Choroid plexus epithelial cell (primary cell): ENCODE measurements at regions not wholly inside any gene's neighbourhood (a gene's known extent, or its start where the extent isn't known, plus 50 kb on each side); places are given as distances from the start of the nearest gene placed in this dataset.
"Not testable (repeated sequence)": the region's sequence is repeated elsewhere in the genome, so short reads cannot be mapped to it uniquely, and the experiment has no call there.

ENCODE experiments used
- DNase-seq: peaks from one replicate; pipeline ENCODE4 v3.0.0-alpha.2; 2010; ENCODE audit warnings: low read depth
- H3K4me3 ChIP-seq: 2 replicates; pipeline ENCODE4 v1.5.1; 2011; ENCODE audit warnings: low read depth, mild to moderate bottlenecking, control low read depth, low read length, moderate library complexity
- CTCF ChIP-seq: conservative IDR thresholded peaks from 2 replicates; pipeline ENCODE4 v1.5.1; 2011; ENCODE audit warnings: low read depth, mild to moderate bottlenecking, control low read depth, inconsistent platforms, low read length, moderate library complexity

DNA sequence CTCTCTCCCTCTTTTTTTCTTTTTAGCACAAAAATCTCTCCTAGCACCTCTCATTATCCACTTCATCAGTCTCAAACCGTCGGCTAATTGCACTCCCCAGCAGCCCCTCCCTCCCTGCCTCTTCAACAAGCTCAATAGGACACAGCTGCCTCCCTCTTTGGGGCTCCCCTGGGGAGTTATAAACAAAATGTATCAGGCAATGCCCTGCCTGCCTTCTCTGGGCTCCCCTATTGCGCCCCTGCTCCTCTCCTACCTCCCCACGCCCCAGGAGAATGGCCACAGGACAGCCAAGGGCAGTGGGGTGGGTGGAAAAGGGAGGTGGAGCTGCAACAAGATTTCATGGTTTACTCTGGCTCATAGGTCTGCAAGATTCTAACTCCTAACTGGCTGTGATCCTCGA, 147.1 kb upstream of the GRIK3 start:
- no peak for TF ChIP-seq CTCF
- DNase-seq = no peak
- no peak overlapping the region for H3K4me3 ChIP-seq

DNA sequence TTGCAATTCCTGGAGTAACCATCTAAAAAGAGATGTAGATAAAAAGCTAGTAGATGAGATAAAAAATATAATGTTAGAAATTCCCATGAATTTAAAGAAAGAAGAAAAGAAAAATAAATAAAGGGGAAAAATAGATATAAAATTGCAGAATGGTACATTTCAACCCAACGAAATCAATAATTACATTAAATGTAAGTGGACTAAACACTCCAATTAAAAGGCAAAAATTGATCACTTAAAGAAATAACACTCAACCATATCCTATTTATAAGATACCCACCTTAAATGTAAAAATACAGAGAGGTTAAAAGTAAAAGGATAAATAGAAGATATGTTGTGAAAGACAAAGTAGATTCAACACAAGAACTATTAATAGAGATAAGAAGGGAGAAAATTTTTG, 150.5 kb upstream of the GRIK3 start:
- no peak for TF ChIP-seq CTCF
- no peak for DNase-seq
- no peak overlapping the region for H3K4me3 ChIP-seq

DNA sequence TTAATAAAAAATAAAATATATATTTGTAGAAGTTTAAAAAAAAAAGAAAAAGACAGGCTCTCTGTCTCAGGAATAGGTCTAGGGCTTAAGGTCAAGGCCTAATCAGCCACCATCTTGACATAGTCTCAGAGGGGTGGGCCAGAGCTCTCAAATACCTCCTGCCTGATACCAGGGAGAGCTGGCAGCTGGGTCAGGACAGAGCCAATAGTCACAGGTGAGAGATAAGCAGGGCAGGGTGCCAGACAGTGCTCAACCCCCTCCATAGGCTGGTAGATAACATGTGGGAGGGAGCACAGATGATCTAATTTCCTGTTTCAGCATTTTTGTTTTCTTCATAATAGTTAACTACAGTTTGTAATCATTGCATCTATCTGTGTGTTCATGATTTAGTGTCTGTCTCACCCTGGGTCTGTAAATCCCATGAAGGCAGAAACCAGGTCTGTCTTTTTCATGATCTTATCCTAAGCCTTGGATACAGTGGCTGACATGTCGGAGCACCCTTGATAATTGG, 152.0 kb upstream of the GRIK3 start:
- no peak for TF ChIP-seq CTCF
- DNase-seq = no peak
- no peak overlapping the region for H3K4me3 ChIP-seq

DNA sequence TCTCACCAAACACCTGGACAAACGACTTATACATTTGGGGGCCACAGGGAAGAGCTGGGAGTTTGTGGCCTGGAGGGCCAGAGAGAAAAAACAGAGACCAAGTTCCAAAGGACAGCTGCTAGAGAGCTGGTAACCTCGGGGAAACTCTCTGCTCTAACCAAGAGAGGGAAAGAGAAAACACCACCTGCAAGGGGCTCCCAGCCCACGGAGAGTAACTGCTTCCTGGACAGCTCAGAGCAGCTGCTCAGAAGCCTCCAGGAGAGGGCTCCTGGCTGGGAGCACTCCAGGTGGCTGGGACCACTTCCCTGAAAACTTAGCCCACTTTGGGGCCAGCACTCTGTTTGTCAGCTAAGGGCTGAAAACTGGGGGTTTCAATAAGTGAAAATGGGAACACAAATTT, 154.8 kb upstream of the GRIK3 start:
- H3K4me3 ChIP-seq = no peak overlapping the region
- no peak for DNase-seq
- no peak for TF ChIP-seq CTCF

- TF ChIP-seq CTCF = no peak
- DNase-seq = no peak
- H3K4me3 ChIP-seq = no peak overlapping the region
Observed at GRCh38 chr1:37197411-37197810, 163.1 kb upstream of the GRIK3 start.

GRCh38 chr1:37214305-37214704, 180.0 kb upstream of the GRIK3 start:
- DNase-seq, H3K4me3 ChIP-seq: not testable (repeated sequence)

- H3K4me3 ChIP-seq = no peak overlapping the region
- TF ChIP-seq CTCF = no peak
- DNase-seq = no peak
Observed at GRCh38 chr1:37233606-37234005, 199.3 kb upstream of the GRIK3 start.
